ENCODE measurements at regions not wholly inside any gene's neighbourhood (a gene's known extent, or its start where the extent isn't known, plus 50 kb on each side); places are given as distances from the start of the nearest gene placed in this dataset.

- BruUV-seq (replicated peaks), result no TSS peak
- FAIRE-seq (no peak), DNase-seq (ENCODE audit: low read depth, low spot score) (no peak)
- Histone ChIP-seq H3K9me3 (replicated peaks; ENCODE audit: control insufficient read depth, insufficient read depth, low read length) (no peaks in the 10 kb centered on the region), H3K79me2 (ENCODE audit: control insufficient read depth, insufficient read depth, low read length) (no peaks in the 10 kb centered on the region), H3K27ac (ENCODE audit: insufficient read depth, low read depth, low read length) (no peak overlapping the region), H3K4me1 (ENCODE audit: control insufficient read depth, extremely low read depth, insufficient read depth, low read length) (no peaks in the 10 kb centered on the region), H3K27me3 (ENCODE audit: control insufficient read depth in 2 of 2, insufficient read depth in 2 of 2, low read length in 2 of 2) (no peaks in the 10 kb centered on the region), H3K36me3 (ENCODE audit: control insufficient read depth in 2 of 2, extremely low read depth in 1 of 2, insufficient read depth in 2 of 2, low read length in 2 of 2) (no peaks in the 10 kb centered on the region), H3K4me3 (replicated peaks in 1 of 3; ENCODE audit: insufficient read depth in 1 of 3, low read depth in 1 of 3, low read length in 3 of 3) (no peak overlapping the region), H4K20me1 (replicated peaks; ENCODE audit: control insufficient read depth, extremely low read depth, insufficient read depth, low read length) (no peaks in the 10 kb centered on the region), H3K9me1 (replicated peaks; ENCODE audit: control insufficient read depth, extremely low read depth, insufficient read depth, low read length) (no peaks in the 10 kb centered on the region), H3K9ac (replicated peaks; ENCODE audit: extremely low read depth, insufficient read depth, low read length) (no peak overlapping the region), H3K4me2 (ENCODE audit: insufficient read depth, low read length) (no peak overlapping the region), H2AFZ (ENCODE audit: low read depth, low read length) (no peak overlapping the region)
- intact Hi-C loops (cut with micrococcal nuclease) (no loop called here), dilution Hi-C loops (cut with MboI; ENCODE audit: extremely low pct_ligation_motif_present, low sequenced_read_pairs) (no loop called here)
- ChIA-PET CTCF (interaction anchor here (1.1 to 1.2 kb wide), 2 partner anchors 20 to 695 kb away, joined by 3 to 5 read pairs; no protein-coding TSS in a partner anchor), POLR2A (no interaction called here)
- TF ChIP-seq, protein P1, sequence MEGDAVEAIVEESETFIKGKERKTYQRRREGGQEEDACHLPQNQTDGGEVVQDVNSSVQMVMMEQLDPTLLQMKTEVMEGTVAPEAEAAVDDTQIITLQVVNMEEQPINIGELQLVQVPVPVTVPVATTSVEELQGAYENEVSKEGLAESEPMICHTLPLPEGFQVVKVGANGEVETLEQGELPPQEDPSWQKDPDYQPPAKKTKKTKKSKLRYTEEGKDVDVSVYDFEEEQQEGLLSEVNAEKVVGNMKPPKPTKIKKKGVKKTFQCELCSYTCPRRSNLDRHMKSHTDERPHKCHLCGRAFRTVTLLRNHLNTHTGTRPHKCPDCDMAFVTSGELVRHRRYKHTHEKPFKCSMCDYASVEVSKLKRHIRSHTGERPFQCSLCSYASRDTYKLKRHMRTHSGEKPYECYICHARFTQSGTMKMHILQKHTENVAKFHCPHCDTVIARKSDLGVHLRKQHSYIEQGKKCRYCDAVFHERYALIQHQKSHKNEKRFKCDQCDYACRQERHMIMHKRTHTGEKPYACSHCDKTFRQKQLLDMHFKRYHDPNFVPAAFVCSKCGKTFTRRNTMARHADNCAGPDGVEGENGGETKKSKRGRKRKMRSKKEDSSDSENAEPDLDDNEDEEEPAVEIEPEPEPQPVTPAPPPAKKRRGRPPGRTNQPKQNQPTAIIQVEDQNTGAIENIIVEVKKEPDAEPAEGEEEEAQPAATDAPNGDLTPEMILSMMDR (IDR thresholded peaks at IDR 0.05; ENCODE audit: extremely low read depth in 1 of 2, insufficient read depth in 1 of 2, low read depth in 1 of 2, low read length in 2 of 2), result no peak
- no peak for TF ChIP-seq MAX (IDR thresholded peaks at IDR 0.05; ENCODE audit: insufficient read depth, insufficient read length)
- TF ChIP-seq POLR2AphosphoS5 (IDR thresholded peaks at IDR 0.05; ENCODE audit: insufficient read depth, low read depth, low read length), result no peak
- TF ChIP-seq FOS (IDR thresholded peaks at IDR 0.05; ENCODE audit: borderline replicate concordance, insufficient read depth, low read length), result no peak
- no peak for TF ChIP-seq MYC (IDR thresholded peaks at IDR 0.05; ENCODE audit: low read depth, low read length)
- TF ChIP-seq EZH2 (IDR thresholded peaks at IDR 0.05; ENCODE audit: borderline replicate concordance, low read depth, low read length, severe bottlenecking), result no peak
- TF ChIP-seq GATA2 (IDR thresholded peaks at IDR 0.05; ENCODE audit: insufficient read depth, insufficient read length, low read depth, low read length), result no peak
- no peak for TF ChIP-seq POLR2A (IDR thresholded peaks at IDR 0.05; ENCODE audit: low read depth, low read length)
Measured at GRCh38 chr18:42576124-42576523, 539.4 kb downstream of the RIT2 start.

Data from endothelial cell of umbilical vein (primary cell).